HCT116 (cell line): ENCODE measurements at regions not wholly inside any gene's neighbourhood (a gene's known extent, or its start where the extent isn't known, plus 50 kb on each side); places are given as distances from the start of the nearest gene placed in this dataset.

ENCODE experiments used
- ATAC-seq: fragments of 200-7000 bp; cut with Tn5 transposase; 2 replicates; pipeline ENCODE4 v1.9.1; 2020; ENCODE audit warnings: mild to moderate bottlenecking, moderate library complexity
- BruUV-seq: library from RNA; stranded (reverse); fragments of 400-500 nt; replicated peaks from 2 replicates; lab custom pipeline; 2021; lab: Mats Ljungman, UMichigan
- CTCF ChIA-PET: fragments of 300-600 bp; sonication (Branson Sonifier 250); formaldehyde crosslinking; loops from one replicate; lab custom pipeline; 2021; ENCODE audit warnings: antibody characterized with exemption; lab: Charles Lee
- POLR2A ChIA-PET: fragments of 300-600, 350-600 bp; sonication (Branson Sonifier 250); formaldehyde crosslinking; loops from one replicate; lab custom pipeline; 2021; ENCODE audit warnings: antibody characterized with exemption; lab: Charles Lee
- RAD21 ChIA-PET, 2 experiments: fragments of 300-600 bp; sonication (Branson Sonifier 250); formaldehyde crosslinking; loops; one replicate each; lab custom pipeline; 2023; ENCODE audit warnings: low total read pairs in 2 of 2; ENCODE audit not compliant: uncharacterized antibody in 2 of 2, unreplicated experiment in 2 of 2, low non-redundant PET in 1 of 2; lab: Charles Lee
- DNase-seq: peaks from one replicate; pipeline ENCODE4 v3.0.0-alpha.2; 2010; ENCODE audit warnings: low read depth, low spot score
- H2AFZ ChIP-seq: fragments of 200-600 bp; shearing (Covaris generic), sonication (generic); 2 replicates; pipeline ENCODE4 v1.6.1; 2017; ENCODE audit warnings: low read depth, mixed run types, mixed read lengths, antibody characterized with exemption, low read length; ENCODE audit not compliant: poor library complexity, severe bottlenecking
- H3K27ac ChIP-seq: 2 replicates; pipeline ENCODE4 v1.5.1; 2012; ENCODE audit warnings: low read depth, low read length
- H3K27me3 ChIP-seq: fragments of 200-600 bp; sonication (generic); 2 replicates; pipeline ENCODE4 v1.6.1; 2016; ENCODE audit warnings: mixed run types, low read length, mixed read lengths; ENCODE audit not compliant: insufficient read depth
- H3K36me3 ChIP-seq, 2 experiments: fragments of 200-500 bp in 1 of 2; fragments of 200-600 bp in 1 of 2; sonication (Bioruptor generic) in 1 of 2; sonication (generic) in 1 of 2; 2 replicates each; pipeline versions ENCODE4 v1.5.1 to v1.6.1; 2014 to 2016; ENCODE audit warnings: low read length in 2 of 2, inconsistent platforms in 1 of 2, mixed read lengths in 1 of 2, mixed run types in 1 of 2; ENCODE audit not compliant: insufficient read depth in 2 of 2, control insufficient read depth in 1 of 2
- H3K4me1 ChIP-seq, 2 experiments: fragments of 200-600 bp in 1 of 2; sonication (generic) in 1 of 2; 2 replicates each; pipeline versions ENCODE4 v1.5.1 to v1.6.1; 2012 to 2017; ENCODE audit warnings: low read length in 2 of 2, inconsistent platforms in 1 of 2, mild to moderate bottlenecking in 1 of 2, mixed read lengths in 1 of 2, mixed run types in 1 of 2, moderate library complexity in 1 of 2; ENCODE audit not compliant: insufficient read depth in 2 of 2, control insufficient read depth in 1 of 2
- H3K4me2 ChIP-seq: fragments of 200-600 bp; sonication (generic); 2 replicates; pipeline ENCODE4 v1.6.1; 2017; ENCODE audit warnings: mixed run types, low read length, mixed read lengths
- H3K4me3 ChIP-seq, 2 experiments: fragments of 200-600 bp in 1 of 2; sonication (generic) in 1 of 2; replicated peaks in 1 of 2; 2 replicates each; pipeline ENCODE4 v1.5.1; 2011 to 2016; ENCODE audit warnings: low read length in 2 of 2, control low read depth in 1 of 2, low read depth in 1 of 2, mild to moderate bottlenecking in 1 of 2, mixed read lengths in 1 of 2, mixed run types in 1 of 2
- H3K79me2 ChIP-seq: fragments of 200-600 bp; sonication (generic); 2 replicates; pipeline ENCODE4 v1.6.1; 2017; ENCODE audit warnings: mild to moderate bottlenecking, mixed run types, low read length, moderate library complexity, mixed read lengths; ENCODE audit not compliant: insufficient read depth
- H3K9ac ChIP-seq: fragments of 200-600 bp; sonication (generic); 2 replicates; pipeline ENCODE4 v1.6.1; 2016; ENCODE audit warnings: low read length, mixed read lengths
- H3K9me2 ChIP-seq: fragments of 200-600 bp; sonication (generic), shearing (Covaris generic); 2 replicates; pipeline ENCODE4 v1.6.1; 2017; ENCODE audit warnings: mixed run types, mild to moderate bottlenecking, moderate library complexity; ENCODE audit not compliant: insufficient read depth
- H3K9me3 ChIP-seq, 2 experiments: fragments of 200-500 bp in 1 of 2; fragments of 200-600 bp in 1 of 2; sonication (Bioruptor generic) in 1 of 2; sonication (generic) in 1 of 2; 2 replicates each; pipeline ENCODE4 v1.6.1; 2014 to 2017; ENCODE audit warnings: low read length in 2 of 2, mixed read lengths in 2 of 2, inconsistent platforms in 1 of 2, low read depth in 1 of 2, mild to moderate bottlenecking in 1 of 2, mixed run types in 1 of 2, moderate library complexity in 1 of 2; ENCODE audit not compliant: control insufficient read depth in 1 of 2, insufficient read depth in 1 of 2
- H4K20me1 ChIP-seq: fragments of 200-600 bp; sonication (generic), shearing (Covaris generic); 2 replicates; pipeline ENCODE4 v1.6.1; 2017; ENCODE audit warnings: mixed run types, mild to moderate bottlenecking, moderate library complexity; ENCODE audit not compliant: insufficient read depth
- ELF1 ChIP-seq: IDR thresholded peaks from 2 replicates; pipeline ENCODE4 v1.6.1; 2012; ENCODE audit warnings: low read depth, borderline replicate concordance
- EZH2 ChIP-seq: fragments of 200-600 bp; sonication (generic); IDR thresholded peaks from 2 replicates; pipeline ENCODE4 v1.6.1; 2017; ENCODE audit warnings: antibody characterized with exemption, mixed run types
- FOSL1 ChIP-seq: IDR thresholded peaks from 2 replicates; pipeline ENCODE4 v1.6.1; 2012; ENCODE audit warnings: low read depth
- REST ChIP-seq: IDR thresholded peaks from 2 replicates; pipeline ENCODE4 v1.6.1; 2012; ENCODE audit warnings: low read depth
- SIN3A ChIP-seq: IDR thresholded peaks from 2 replicates; pipeline ENCODE4 v1.6.1; 2012; ENCODE audit warnings: low read depth
- SP1 ChIP-seq: IDR thresholded peaks from 2 replicates; pipeline ENCODE4 v1.6.1; 2012; ENCODE audit warnings: low read depth
- SRF ChIP-seq: IDR thresholded peaks from 2 replicates; pipeline ENCODE4 v1.6.1; 2012; ENCODE audit warnings: low read depth
- TCF7L2 ChIP-seq: IDR thresholded peaks from 2 replicates; pipeline ENCODE4 v1.7.0; 2011; ENCODE audit warnings: borderline replicate concordance, inconsistent platforms; ENCODE audit not compliant: insufficient read depth, insufficient read length; ENCODE audit errors: extremely low read depth
- ZNF274 ChIP-seq: fragments of 200-500 bp; sonication (Bioruptor generic); IDR thresholded peaks from 2 replicates; pipeline ENCODE4 v1.6.1; 2014; ENCODE audit warnings: mild to moderate bottlenecking, low read depth, low read length, inconsistent platforms
- intact Hi-C: fragments of 100-400 bp; cut with micrococcal nuclease; formaldehyde crosslinking; loops from 2 replicates; pipeline ENCODE4 v1.10.0; 2022

- Histone ChIP-seq H3K4me1 (no peaks in the 10 kb centered on the region), H3K9me3 (peaks cover 0 to 3% of the 10 kb centered on the region in 2 experiments; a peak in 1 of 4 replicates), H3K4me3 (no peak overlapping the region), H3K9me2 (no peaks in the 10 kb centered on the region), H4K20me1 (no peaks in the 10 kb centered on the region), H2AFZ (no peak overlapping the region), H3K4me2 (no peak overlapping the region), H3K9ac (no peak overlapping the region), H3K27ac (no peak overlapping the region), H3K27me3 (no peaks in the 10 kb centered on the region), H3K36me3 (no peaks in the 10 kb centered on the region), H3K79me2 (no peaks in the 10 kb centered on the region)
- ChIA-PET CTCF (no interaction called here), RAD21 (no interaction called here), POLR2A (no interaction called here)
- ATAC-seq, result no peak
- intact Hi-C loops, result no loop called here
- DNase-seq, result no peak
- BruUV-seq, result no TSS peak
- TF ChIP-seq ELF1 (no peak), REST (no peak), SP1 (no peak), SRF (no peak), FOSL1 (no peak), SIN3A (no peak), TCF7L2 (no peak), EZH2 (no peak), ZNF274 (no peak)
Observed at GRCh38 chr13:70571221-70571620, 463.0 kb upstream of the KLHL1 start.
